ENCODE measurements at regions not wholly inside any gene's neighbourhood (a gene's known extent, or its start where the extent isn't known, plus 50 kb on each side); places are given as distances from the start of the nearest gene placed in this dataset.

- H3K27ac ChIP-seq = no peak overlapping the region
- no peak for DNase-seq (ENCODE audit: low read depth, low spot score)
Measured at GRCh38 chr21:35905096-35905962, 155.0 kb downstream of the SETD4 start.

GRCh38 chr21:35900539-35900938 is 159.8 kb downstream of the SETD4 start:
- H3K27ac ChIP-seq = no peak overlapping the region
- DNase-seq (ENCODE audit: low read depth, low spot score) = no peak

DNA sequence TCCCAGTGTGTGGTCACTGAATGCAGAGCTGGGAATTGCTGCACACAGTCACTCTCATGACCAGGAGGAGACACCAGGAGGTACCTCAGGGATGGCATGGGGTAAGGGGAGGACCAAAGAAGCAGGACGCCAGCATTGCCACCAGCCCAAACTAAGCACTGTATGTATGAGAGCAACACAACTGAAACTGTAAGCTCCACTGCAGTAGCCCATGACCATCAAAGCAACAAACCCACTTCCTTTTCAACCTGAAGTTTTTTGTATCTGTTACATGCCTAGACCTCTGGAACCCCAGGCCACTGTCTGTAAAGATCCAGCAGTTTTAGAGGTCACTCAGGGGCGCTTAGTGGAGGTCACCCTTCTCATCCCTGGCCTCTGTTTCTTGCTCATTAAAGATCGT is 164.3 kb downstream of the SETD4 start:
- H3K27ac ChIP-seq = no peak overlapping the region
- DNase-seq (ENCODE audit: low read depth, low spot score) = no peak

DNA sequence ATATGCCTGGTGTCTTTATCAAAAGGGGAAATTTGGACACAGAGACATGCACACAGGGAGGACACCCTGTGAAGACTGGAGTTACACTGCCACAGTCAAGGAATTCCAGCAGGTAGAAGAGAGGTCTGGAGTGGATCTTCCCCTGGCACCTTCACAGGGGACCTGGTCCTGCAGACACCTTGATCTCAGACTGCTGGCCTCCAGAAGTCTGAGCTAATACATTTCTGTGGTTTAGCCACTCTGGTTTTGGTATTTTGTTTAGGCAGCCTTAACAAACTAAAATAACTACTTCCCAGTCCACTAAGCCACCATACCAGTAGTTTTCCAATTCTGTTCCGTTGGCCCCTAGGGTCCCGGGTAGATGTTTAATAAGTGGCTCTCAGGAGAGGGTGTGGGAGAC is 164.7 kb downstream of the SETD4 start:
- DNase-seq (ENCODE audit: low read depth, low spot score) = no peak
- H3K27ac ChIP-seq = no peak overlapping the region

DNA sequence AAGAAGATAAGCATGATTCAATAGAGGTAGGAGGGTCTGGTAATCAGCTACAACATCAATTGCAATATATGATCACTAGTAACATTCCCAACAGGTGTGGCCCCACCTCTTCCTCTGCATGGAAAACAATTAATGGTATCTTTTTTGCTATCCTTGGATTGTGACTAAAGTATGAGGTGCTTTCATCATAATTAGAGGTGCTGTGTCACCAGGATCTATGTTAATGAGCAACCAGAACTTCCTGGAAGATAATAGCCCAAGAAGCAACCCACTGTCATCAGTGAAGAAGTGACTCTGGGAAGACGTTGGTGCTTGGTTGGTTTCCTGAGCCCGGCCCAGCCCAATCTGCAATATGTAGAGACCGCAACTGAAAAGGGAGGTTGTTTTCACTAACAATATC is 167.2 kb downstream of the SETD4 start:
- no peak for DNase-seq (ENCODE audit: low read depth, low spot score)

DNA sequence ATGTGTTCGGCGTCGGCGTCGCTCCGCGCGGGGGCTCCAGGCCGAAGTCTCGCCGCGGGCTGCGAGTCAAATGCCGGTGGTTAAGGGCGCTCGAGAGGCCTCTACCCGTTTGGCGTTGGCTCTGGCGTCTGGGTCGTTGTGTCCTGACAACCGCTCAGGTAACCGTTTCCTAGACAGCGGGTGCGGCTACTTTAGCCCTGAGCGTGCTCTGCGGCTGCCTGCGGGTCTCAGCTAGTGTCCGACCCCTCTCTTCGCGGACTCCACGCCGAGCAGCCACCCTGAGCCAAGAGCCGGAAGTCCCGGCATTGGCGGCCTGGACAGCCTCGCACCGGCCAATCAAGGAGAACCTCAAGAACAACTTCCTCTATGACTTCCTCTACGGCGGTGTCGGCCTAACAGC is 173.4 kb downstream of the SETD4 start:
- no peak overlapping the region for H3K27ac ChIP-seq
- no peak for DNase-seq (ENCODE audit: low read depth, low spot score)

More for the DNA sequence above, 167.2 kb downstream of the SETD4 start:
- no peak overlapping the region for H3K27ac ChIP-seq

DNA sequence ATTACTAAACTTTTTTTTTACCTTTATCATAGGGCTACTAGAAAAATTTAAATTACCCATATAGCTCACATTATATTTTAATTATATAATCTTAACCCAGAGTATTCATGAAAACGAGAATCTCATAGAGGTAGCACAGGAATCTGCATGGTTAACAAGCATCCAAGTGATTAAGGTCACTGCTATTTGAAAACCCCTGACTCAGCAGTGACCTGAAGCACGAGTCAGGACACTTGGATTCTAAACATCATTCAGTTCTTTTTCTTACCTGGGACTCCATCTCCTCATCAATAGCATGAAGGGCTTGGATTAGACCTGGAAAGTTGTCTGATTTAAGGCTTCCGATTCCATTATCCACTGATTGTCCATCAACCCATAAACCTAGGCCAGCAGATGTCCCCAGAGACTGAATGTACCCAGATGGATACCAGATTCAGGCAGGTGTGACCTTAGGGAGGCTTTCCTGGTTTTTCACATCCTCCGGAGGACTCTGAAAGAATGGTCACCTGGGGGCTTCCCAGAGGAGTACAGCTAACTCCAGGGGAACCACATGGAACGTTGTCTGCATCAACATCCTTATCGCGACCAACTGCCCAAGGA is 174.3 kb downstream of the SETD4 start:
- no peak for DNase-seq (ENCODE audit: low read depth, low spot score)
- H3K27ac ChIP-seq = no peak overlapping the region

GRCh38 chr21:35882791-35883240 is 177.5 kb downstream of the SETD4 start:
- no peak overlapping the region for H3K27ac ChIP-seq
- no peak for DNase-seq (ENCODE audit: low read depth, low spot score)

- H3K27ac ChIP-seq = no peak overlapping the region
- no peak for DNase-seq (ENCODE audit: low read depth, low spot score)
Measured at GRCh38 chr21:35873441-35873840, 186.9 kb downstream of the SETD4 start.

DNA sequence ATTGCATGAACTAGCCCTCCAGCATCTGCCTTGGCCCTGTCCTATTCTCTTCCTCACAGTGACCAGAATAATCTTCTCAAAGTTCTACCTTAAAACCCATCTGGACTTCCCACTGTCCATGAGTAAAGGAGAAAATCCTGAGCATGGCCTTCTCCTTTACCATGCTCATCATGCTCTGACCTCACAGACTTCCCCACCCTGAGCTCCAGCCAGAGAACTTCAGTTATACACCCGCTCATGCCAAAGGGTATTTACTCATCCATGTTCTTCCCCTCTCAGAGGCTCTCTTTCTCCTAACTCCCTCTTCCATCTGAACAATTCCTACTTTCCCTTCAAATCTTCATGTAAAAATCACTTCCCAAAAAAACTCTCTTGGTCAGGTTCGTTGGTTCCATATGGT is 188.4 kb downstream of the SETD4 start:
- no peak for DNase-seq (ENCODE audit: low read depth, low spot score)
- no peak overlapping the region for H3K27ac ChIP-seq

GRCh38 chr21:35868869-35869223 is 191.5 kb downstream of the SETD4 start:
- DNase-seq (ENCODE audit: low read depth, low spot score) = no peak
- no peak overlapping the region for H3K27ac ChIP-seq

GRCh38 chr21:35868005-35868868 is 192.1 kb downstream of the SETD4 start:
- DNase-seq (ENCODE audit: low read depth, low spot score) = no peak
- no peak overlapping the region for H3K27ac ChIP-seq

DNA sequence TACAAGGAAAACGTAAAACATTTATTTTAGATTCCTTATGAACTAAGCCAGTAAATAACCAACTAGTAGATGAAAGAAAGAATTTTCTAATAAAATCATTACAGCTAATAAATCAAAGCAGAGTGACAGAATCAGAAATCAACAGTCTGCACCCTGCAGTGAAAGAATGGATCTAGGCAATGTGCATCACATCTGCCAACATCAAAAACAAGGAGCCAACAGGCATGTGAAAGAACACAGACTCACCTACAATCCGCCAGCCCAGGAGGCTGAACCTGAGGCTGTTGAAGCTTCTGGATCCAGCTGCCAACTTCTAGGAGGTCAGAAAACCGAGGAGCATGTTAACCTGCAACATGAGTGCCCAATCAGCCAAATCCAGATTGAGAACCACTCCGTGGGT is 196.3 kb downstream of the SETD4 start:
- no peak overlapping the region for H3K27ac ChIP-seq
- no peak for DNase-seq (ENCODE audit: low read depth, low spot score)

DNA sequence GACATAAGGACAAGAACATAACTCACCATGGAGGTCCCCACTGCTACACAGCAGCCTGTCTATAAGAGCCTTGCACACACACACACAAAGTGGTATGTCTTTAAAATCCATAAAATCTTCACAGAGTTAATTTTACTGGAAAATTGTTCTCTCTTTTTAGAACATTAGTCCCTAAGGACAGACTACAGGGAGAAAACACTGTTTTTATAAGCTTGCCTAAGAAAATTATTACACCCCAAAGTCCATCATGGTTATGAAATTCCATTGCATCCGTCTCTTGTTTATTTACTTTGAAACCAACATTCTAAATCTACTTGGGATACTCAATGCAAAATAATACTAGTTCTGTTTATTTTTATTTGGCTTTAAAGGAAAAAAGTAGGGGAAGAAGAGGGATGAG is 197.4 kb downstream of the SETD4 start:
- no peak for DNase-seq (ENCODE audit: low read depth, low spot score)
- no peak overlapping the region for H3K27ac ChIP-seq

- H3K27ac ChIP-seq = no peak overlapping the region
- no peak for DNase-seq (ENCODE audit: low read depth, low spot score)
Measured at GRCh38 chr21:35861661-35862060, 198.7 kb downstream of the SETD4 start.

- no peak overlapping the region for H3K27ac ChIP-seq
- DNase-seq (ENCODE audit: low read depth, low spot score) = no peak
Measured at GRCh38 chr21:35860189-35860869, 200.0 kb downstream of the SETD4 start.

DNA sequence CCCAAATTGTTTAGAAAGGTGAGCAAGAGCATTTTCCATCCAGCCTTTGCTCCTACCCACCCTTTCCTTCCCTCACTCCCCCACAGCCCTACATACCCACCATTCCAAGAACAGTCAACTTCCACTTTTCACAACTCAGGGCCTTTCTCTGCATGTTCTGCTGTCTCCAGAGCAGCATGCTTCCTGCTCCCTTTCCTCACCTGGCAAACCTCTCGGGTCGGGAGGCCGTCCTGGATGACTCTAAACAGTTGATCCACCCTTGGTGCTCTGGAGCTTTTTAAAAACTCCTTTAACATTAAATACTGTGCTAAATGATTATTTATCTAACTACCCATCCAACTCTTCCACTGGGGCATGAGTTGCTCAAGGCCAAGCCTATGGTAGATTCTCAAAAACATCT is 200.6 kb downstream of the SETD4 start:
- DNase-seq (ENCODE audit: low read depth, low spot score) = no peak
- H3K27ac ChIP-seq = no peak overlapping the region

DNA sequence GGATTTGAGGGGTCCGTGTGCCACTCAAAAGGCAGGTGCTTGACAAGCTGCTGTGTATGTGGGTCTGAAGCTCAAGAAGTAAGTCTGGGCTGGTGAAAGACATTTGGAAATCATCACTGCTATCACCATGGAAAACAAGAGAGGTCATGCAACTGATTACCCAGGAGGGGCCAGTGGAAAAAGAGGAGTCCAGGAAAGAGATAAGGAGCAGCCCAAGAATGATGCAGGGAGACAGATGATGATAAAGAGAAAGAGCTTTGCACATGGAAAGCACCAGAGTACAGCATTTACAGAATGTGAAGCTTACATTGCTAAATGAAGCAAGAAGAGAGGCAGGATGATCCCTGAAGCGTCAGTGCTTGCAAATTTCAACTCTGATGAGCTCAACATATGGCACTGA is 203.2 kb downstream of the SETD4 start:
- no peak overlapping the region for H3K27ac ChIP-seq
- no peak for DNase-seq (ENCODE audit: low read depth, low spot score)

DNA sequence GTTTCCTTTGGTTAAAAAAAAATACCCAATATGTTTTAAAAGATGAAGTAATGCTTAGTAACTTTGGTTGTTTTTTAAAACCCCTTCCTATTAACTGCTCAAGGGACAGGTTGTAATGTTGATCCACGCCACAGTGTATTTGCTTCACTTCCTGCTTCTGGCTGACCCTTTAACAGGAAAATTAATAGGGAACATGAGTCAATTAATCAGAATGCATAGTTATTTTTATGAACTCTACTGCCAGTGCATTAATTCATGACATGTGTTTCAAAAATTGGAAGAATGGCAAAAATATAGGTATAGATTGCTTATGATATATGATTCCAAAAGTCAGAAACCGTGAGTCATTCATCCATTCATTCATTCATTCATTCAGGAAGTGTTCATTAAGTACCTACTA is 204.8 kb downstream of the SETD4 start:
- DNase-seq (ENCODE audit: low read depth, low spot score) = no peak
- H3K27ac ChIP-seq = no peak overlapping the region

DNA sequence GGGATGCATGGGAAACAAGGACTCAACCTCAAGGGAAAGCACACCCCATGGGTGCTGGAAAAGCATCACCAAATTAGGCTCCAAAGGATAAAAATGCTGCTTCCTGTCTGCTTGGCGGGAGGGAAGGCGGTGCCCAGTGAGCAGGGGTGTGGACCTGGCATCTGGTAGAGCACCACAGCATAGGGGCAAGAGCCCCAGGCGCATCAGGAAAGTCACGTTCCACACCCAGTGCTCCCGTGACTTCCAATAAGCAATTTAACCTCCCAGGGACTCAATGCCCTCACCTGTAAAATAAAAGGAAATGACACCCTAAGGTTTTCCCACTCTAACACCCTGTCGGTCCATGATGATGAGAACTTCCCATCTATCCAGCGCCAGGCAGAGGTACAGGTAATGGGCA is 206.0 kb downstream of the SETD4 start:
- no peak for DNase-seq (ENCODE audit: low read depth, low spot score)
- H3K27ac ChIP-seq = no peak overlapping the region

Measured in epithelial cell of prostate (primary cell).